Loucy (cell line): ENCODE measurements at regions not wholly inside any gene's neighbourhood (a gene's known extent, or its start where the extent isn't known, plus 50 kb on each side); places are given as distances from the start of the nearest gene placed in this dataset.

ENCODE experiments used
- CTCF ChIP-seq: fragments of 200-600 bp; sonication (generic); conservative IDR thresholded peaks from 2 replicates; pipeline ENCODE4 v1.5.1; 2014; ENCODE audit warnings: mild to moderate bottlenecking, antibody characterized with exemption, low read length
- EZH2phosphoT487 ChIP-seq: fragments of 200-600 bp; IDR thresholded peaks from 2 replicates; pipeline ENCODE4 v1.6.1; 2018; ENCODE audit warnings: antibody characterized with exemption, mild to moderate bottlenecking, moderate library complexity, borderline replicate concordance

- TF ChIP-seq CTCF (no peak), EZH2phosphoT487 (no peak)
Observed at GRCh38 chr10:100613846-100614245, 78.1 kb downstream of the HIF1AN start.
